Body of pancreas (tissue), 4 donors: ENCODE measurements at regions not wholly inside any gene's neighbourhood (a gene's known extent, or its start where the extent isn't known, plus 50 kb on each side); places are given as distances from the start of the nearest gene placed in this dataset.

ENCODE experiments used
- POLR2A ChIP-seq, 3 donors: fragments of 450-650 bp; IDR thresholded peaks; one replicate each; pipeline ENCODE4 v1.6.1; 2016; ENCODE audit warnings: antibody characterized with exemption in 3 of 3, mild to moderate bottlenecking in 2 of 3
- TF ChIP-seq, protein P1 (sequence below), 7 experiments: fragments of 450-650 bp in 4 of 7; fragments of 200-600 bp in 3 of 7; sonication (generic) in 3 of 7; IDR thresholded peaks; one replicate each; pipeline ENCODE4 v1.5.1; 2016 to 2019; ENCODE audit warnings: antibody characterized with exemption in 7 of 7

DNA sequence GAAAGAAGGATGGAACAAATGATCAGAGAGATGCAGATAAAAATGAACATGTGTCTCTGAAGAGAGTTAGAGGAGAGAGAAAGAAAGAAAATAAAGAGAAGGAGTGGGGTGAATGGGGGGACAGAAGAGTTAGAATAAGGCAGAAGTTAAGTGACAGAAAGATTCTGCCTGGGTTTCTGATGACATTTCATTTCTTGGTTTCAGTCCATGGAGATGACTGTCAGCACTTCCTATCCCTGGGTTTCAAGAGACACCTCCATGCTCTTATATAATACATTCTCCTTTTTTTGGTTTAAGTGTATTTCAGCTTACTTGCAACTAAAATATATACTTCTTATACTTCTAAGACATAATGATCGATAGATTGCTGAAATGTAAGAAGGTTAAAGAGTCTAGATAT, 213.0 kb upstream of the IL12B start:
- TF ChIP-seq, protein P1, sequence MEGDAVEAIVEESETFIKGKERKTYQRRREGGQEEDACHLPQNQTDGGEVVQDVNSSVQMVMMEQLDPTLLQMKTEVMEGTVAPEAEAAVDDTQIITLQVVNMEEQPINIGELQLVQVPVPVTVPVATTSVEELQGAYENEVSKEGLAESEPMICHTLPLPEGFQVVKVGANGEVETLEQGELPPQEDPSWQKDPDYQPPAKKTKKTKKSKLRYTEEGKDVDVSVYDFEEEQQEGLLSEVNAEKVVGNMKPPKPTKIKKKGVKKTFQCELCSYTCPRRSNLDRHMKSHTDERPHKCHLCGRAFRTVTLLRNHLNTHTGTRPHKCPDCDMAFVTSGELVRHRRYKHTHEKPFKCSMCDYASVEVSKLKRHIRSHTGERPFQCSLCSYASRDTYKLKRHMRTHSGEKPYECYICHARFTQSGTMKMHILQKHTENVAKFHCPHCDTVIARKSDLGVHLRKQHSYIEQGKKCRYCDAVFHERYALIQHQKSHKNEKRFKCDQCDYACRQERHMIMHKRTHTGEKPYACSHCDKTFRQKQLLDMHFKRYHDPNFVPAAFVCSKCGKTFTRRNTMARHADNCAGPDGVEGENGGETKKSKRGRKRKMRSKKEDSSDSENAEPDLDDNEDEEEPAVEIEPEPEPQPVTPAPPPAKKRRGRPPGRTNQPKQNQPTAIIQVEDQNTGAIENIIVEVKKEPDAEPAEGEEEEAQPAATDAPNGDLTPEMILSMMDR (IDR thresholded peaks at IDR 0.05) = no peak
- TF ChIP-seq POLR2A (IDR thresholded peaks at IDR 0.05) = no peak
